ENCODE measurements at regions not wholly inside any gene's neighbourhood (a gene's known extent, or its start where the extent isn't known, plus 50 kb on each side); places are given as distances from the start of the nearest gene placed in this dataset.
"Not testable (repeated sequence)": the region's sequence is repeated elsewhere in the genome, so short reads cannot be mapped to it uniquely, and the experiment has no call there.

DNA sequence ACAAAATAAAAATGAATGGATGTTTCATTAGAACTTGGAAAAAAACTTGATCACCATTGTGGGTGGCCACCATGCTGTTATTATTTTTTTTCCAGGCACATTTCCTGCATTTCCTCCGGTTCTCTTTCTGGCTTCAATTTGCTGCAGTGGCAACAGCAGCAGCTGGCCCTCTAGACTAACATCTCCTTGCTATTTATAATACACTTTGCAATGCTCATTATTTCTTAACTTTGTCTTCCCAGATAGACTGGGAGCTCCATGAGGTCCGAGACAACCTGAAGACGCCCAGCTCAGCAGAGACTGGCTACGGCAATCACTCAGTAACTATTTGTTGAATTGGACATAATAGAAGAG lies 53.4 kb upstream of the ATP5PO start:
- H3K4me1 ChIP-seq (ENCODE audit: control insufficient read depth in 1 of 2, insufficient read depth in 2 of 2, low read length in 2 of 2): peaks cover 0 to 7% of the 10 kb centered on the region in 2 donors
- no peak overlapping the region for H3K4me3 ChIP-seq (ENCODE audit: low read length in 2 of 2)
- DNase-seq (no peak), ATAC-seq (ENCODE audit: low FRiP score) (peak; percentile 63)
- peak overlapping the region in 1 of 2 donors; percentile 55 for H3K27ac ChIP-seq (ENCODE audit: low read depth in 1 of 2, low read length in 2 of 2)
- H3K27me3 ChIP-seq (ENCODE audit: control insufficient read depth in 1 of 2, insufficient read depth in 2 of 2, low read length in 1 of 2): no peaks in the 10 kb centered on the region
- WGBS, 2 donors: 6 to 14% methylated on average over 4 of the region's 4 CpGs
- intact Hi-C loops (cut with DNase I): loop anchor here in 1 of 2 donors (5.0 kb wide), 1 partner anchor 103 kb away; the partner anchor contains the start of genes MRPS6 and SLC5A3
- H3K9me3 ChIP-seq (ENCODE audit: control insufficient read depth, low read length): no peaks in the 10 kb centered on the region
- no peaks in the 10 kb centered on the region for H3K36me3 ChIP-seq (ENCODE audit: control insufficient read depth in 1 of 2, insufficient read depth in 2 of 2, low read length in 1 of 2)

DNA sequence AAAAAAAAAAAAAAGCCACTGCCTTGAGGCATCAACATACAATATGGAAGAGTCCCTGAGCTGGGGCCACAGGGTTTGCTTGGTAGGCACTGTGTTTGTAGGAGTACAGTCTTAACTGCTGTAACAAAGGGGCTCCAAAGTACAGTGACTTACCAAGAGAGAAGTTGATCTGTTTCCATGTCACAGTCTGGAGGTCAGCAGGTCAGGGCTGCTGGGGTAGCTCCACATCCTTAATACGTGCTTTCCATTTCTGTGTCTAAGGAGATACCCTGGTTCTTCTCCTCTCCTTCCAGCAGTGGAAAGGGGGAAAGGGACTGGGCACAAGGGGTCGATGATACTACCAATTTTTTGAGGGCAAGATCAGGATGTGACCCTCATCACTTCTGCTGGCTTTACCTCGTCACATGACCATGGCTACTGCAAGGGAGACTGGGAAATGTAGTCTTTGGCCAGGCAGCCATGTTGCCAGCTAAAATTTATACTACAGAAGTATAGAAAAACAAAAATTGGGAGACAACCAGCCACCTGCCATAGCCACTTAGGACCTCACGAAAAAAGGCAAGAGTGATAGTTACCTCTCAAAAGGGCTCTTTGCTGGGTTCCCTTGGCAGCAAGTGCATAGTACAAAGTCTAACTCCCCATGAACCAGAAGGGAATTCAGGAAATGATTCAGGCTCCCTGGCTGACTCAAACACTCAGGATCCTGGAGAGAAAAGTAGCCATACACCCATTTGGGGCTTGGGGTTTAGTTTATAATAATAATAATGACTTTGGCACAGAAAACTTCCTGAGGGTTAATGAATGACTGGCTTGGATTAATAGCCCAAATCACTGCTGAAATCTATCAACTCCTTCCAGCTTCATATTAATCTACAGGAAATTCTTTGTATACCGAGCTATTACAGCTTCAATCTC lies 52.7 kb upstream of the ATP5PO start:
- no peak overlapping the region for H3K4me3 ChIP-seq (ENCODE audit: low read length in 2 of 2)
- intact Hi-C loops (cut with DNase I): loop anchor here in 1 of 2 donors (5.0 kb wide), 1 partner anchor 104 kb away; the partner anchor contains the start of genes MRPS6 and SLC5A3

DNA sequence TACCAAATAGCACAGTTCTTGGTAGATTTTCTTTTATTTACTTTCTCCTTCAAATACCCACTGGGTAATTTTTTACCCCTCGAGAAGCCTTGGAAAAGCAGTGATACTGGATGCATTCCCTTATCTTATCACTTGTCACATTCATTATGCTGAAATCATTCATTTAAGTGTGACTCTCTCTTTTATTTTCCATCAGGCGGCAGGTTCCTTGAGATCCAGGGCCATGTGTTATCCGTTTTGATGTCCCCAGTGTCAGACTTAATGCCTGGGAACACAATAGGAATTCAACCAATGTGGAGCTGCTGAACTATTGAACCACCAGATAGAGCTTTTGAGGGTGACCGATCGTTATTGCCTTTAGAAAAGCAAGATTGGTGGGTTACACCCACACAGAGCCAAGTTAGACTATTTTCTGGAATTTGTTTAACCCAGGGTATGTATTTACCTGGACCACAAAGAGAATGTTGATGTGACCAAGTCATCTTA lies 51.5 kb upstream of the ATP5PO start:
- Histone ChIP-seq H3K27me3 (ENCODE audit: control insufficient read depth in 1 of 2, insufficient read depth in 2 of 2, low read length in 1 of 2) (no peaks in the 10 kb centered on the region), H3K4me3 (ENCODE audit: low read length in 2 of 2) (no peak overlapping the region), H3K4me1 (ENCODE audit: control insufficient read depth in 1 of 2, insufficient read depth in 2 of 2, low read length in 2 of 2) (peaks cover 0 to 7% of the 10 kb centered on the region in 2 donors), H3K9me3 (ENCODE audit: control insufficient read depth, low read length) (no peaks in the 10 kb centered on the region), H3K27ac (ENCODE audit: low read depth in 1 of 2, low read length in 2 of 2) (no peak overlapping the region), H3K36me3 (ENCODE audit: control insufficient read depth in 1 of 2, insufficient read depth in 2 of 2, low read length in 1 of 2) (no peaks in the 10 kb centered on the region)
- no peak for DNase-seq
- intact Hi-C loops (cut with DNase I): loop anchor here in 1 of 2 donors (5.0 kb wide), 1 partner anchor 105 kb away; the partner anchor contains the start of genes MRPS6 and SLC5A3
- WGBS, 2 donors: 69 to 76% methylated on average over 5 of the region's 5 CpGs
- ATAC-seq (ENCODE audit: low FRiP score): no peak

More for the DNA sequence above, 52.7 kb upstream of the ATP5PO start:
- H3K36me3 ChIP-seq (ENCODE audit: control insufficient read depth in 1 of 2, insufficient read depth in 2 of 2, low read length in 1 of 2): no peaks in the 10 kb centered on the region
- DNase-seq (no peak), ATAC-seq (ENCODE audit: low FRiP score) (peak; percentile 85)
- peak overlapping the region; percentile 22 to 87 for H3K27ac ChIP-seq (ENCODE audit: low read depth in 1 of 2, low read length in 2 of 2)
- no peaks in the 10 kb centered on the region for H3K9me3 ChIP-seq (ENCODE audit: control insufficient read depth, low read length)
- 29 to 33% methylated on average over 5 of the region's 5 CpGs for WGBS, 2 donors
- no peaks in the 10 kb centered on the region for H3K27me3 ChIP-seq (ENCODE audit: control insufficient read depth in 1 of 2, insufficient read depth in 2 of 2, low read length in 1 of 2)
- H3K4me1 ChIP-seq (ENCODE audit: control insufficient read depth in 1 of 2, insufficient read depth in 2 of 2, low read length in 2 of 2): peaks cover 0 to 7% of the 10 kb centered on the region in 2 donors

DNA sequence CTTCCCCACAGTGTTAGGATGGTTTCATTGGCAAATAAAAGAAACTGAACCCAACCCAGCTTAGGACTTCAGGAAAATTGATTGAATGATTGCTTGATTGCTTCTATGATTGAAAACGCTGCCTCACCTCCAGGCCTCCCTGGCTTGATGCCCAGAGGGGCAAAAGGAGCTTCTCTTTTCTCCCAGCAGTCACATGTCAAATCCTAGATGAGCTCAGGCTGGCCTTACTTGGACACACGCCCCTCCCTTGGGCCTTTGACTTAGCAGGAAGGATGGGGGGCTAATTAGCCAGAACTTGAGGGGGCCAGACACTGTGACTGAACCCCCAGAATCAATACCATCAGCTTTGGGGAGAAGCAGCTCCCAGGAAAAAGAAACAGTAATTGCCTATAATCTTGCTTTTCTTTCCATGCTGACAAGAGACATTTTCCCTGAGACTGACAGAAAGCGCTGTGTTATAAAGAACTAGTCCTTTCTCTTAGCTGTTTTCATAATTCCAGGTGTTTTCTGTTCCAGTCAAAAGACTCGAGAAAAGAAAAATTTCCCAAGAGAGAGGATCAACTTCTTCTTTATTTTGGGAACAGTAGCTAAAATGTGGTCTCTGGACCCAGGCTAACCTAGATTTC lies 50.8 kb upstream of the ATP5PO start:
- WGBS, 2 donors: 68 to 69% methylated on average over 4 of the region's 4 CpGs
- no peaks in the 10 kb centered on the region for H3K27me3 ChIP-seq (ENCODE audit: control insufficient read depth in 1 of 2, insufficient read depth in 2 of 2, low read length in 1 of 2)
- ATAC-seq (ENCODE audit: low FRiP score): no peak
- no peak for DNase-seq
- peaks cover 0 to 7% of the 10 kb centered on the region in 2 donors for H3K4me1 ChIP-seq (ENCODE audit: control insufficient read depth in 1 of 2, insufficient read depth in 2 of 2, low read length in 2 of 2)
- intact Hi-C loops (cut with DNase I): loop anchor here in 1 of 2 donors (5.0 kb wide), 1 partner anchor 106 kb away; the partner anchor contains the start of genes MRPS6 and SLC5A3
- no peaks in the 10 kb centered on the region for H3K36me3 ChIP-seq (ENCODE audit: control insufficient read depth in 1 of 2, insufficient read depth in 2 of 2, low read length in 1 of 2)
- no peak overlapping the region for H3K27ac ChIP-seq (ENCODE audit: low read depth in 1 of 2, low read length in 2 of 2)
- H3K4me3 ChIP-seq (ENCODE audit: low read length in 2 of 2): no peak overlapping the region
- H3K9me3 ChIP-seq (ENCODE audit: control insufficient read depth, low read length): no peaks in the 10 kb centered on the region

DNA sequence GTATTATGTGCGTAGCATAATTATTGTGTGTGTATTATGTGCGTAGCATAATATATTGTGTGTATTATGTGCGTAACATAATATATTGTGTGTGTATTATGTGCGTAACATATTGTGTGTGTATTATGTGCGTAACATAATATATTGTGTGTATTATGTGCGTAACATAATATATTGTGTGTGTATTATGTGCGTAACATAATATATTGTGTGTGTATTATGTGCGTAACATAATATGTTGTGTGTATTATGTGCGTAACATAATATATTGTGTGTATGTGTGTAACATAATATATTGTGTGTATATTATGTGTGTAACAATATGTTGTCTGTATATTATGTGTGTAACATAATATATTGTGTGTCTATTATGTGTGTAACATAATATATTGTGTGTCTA lies 50.1 kb upstream of the ATP5PO start:
- not testable (repeated sequence) for DNase-seq; H3K9me3 ChIP-seq (ENCODE audit: control insufficient read depth, low read length); H3K4me1 ChIP-seq (ENCODE audit: control insufficient read depth in 1 of 2, insufficient read depth in 2 of 2, low read length in 2 of 2); H3K27ac ChIP-seq (ENCODE audit: low read depth in 1 of 2, low read length in 2 of 2); H3K27me3 ChIP-seq (ENCODE audit: control insufficient read depth in 1 of 2, insufficient read depth in 2 of 2, low read length in 1 of 2); ATAC-seq (ENCODE audit: low FRiP score); H3K36me3 ChIP-seq (ENCODE audit: control insufficient read depth in 1 of 2, insufficient read depth in 2 of 2, low read length in 1 of 2); H3K4me3 ChIP-seq (ENCODE audit: low read length in 2 of 2)
- intact Hi-C loops (cut with DNase I): loop anchor here in 1 of 2 donors (5.0 kb wide), 1 partner anchor 107 kb away; the partner anchor contains the start of genes MRPS6 and SLC5A3
- WGBS, 2 donors: 97 to 98% methylated on average over 9 of the region's 9 CpGs
